ENCODE measurements at regions not wholly inside any gene's neighbourhood (a gene's known extent, or its start where the extent isn't known, plus 50 kb on each side); places are given as distances from the start of the nearest gene placed in this dataset.

- Mint-ChIP-seq H3K9me3 (0 out of 2 replicates have a peak, but pooled peaks cover 3% of the 10 kb centered on the region), H3K4me3 (no peak overlapping the region), H3K27ac (no peak overlapping the region), H3K36me3 (no peaks in the 10 kb centered on the region), H3K4me1 (peaks cover 7% of the 10 kb centered on the region), H3K27me3 (ENCODE audit: low read depth) (no peaks in the 10 kb centered on the region)
- DNase-seq (ENCODE audit: low spot score) (no peak), ATAC-seq (no peak)
- TF ChIP-seq PRRX2 (CRISPR knock-in tag; IDR thresholded peaks at IDR 0.05) = no peak
- no peak for TF ChIP-seq SP1 (CRISPR knock-in tag; conservative IDR thresholded peaks at IDR 0.05)
- no peak for TF ChIP-seq MXD4 (CRISPR knock-in tag; IDR thresholded peaks at IDR 0.05; ENCODE audit: borderline replicate concordance)
- no peak for TF ChIP-seq AFF4 (CRISPR knock-in tag; IDR thresholded peaks at IDR 0.05; ENCODE audit: borderline replicate concordance)
- no peak for TF ChIP-seq SMAD4 (CRISPR knock-in tag; IDR thresholded peaks at IDR 0.05)
- TF ChIP-seq ZNF671 (CRISPR knock-in tag; IDR thresholded peaks at IDR 0.05) = no peak
- TF ChIP-seq STAT6 (CRISPR knock-in tag; conservative IDR thresholded peaks at IDR 0.05; ENCODE audit: low read depth) = no peak
- TF ChIP-seq ZSCAN18 (CRISPR knock-in tag; IDR thresholded peaks at IDR 0.05) = no peak
- no peak for TF ChIP-seq FOXP4 (CRISPR knock-in tag; IDR thresholded peaks at IDR 0.05)
- TF ChIP-seq GRHL2 (CRISPR knock-in tag; IDR thresholded peaks at IDR 0.05; ENCODE audit: insufficient replicate concordance, severe bottlenecking) = no peak
- TF ChIP-seq JUN (CRISPR knock-in tag; IDR thresholded peaks at IDR 0.05) = no peak
- TF ChIP-seq ZNF121 (CRISPR knock-in tag; IDR thresholded peaks at IDR 0.05) = no peak
- TF ChIP-seq ATF1 (CRISPR knock-in tag; IDR thresholded peaks at IDR 0.05) = no peak
- TF ChIP-seq TEAD4 (CRISPR knock-in tag; IDR thresholded peaks at IDR 0.05) = no peak
- TF ChIP-seq NFE2L1 (CRISPR knock-in tag; IDR thresholded peaks at IDR 0.05) = no peak
- TF ChIP-seq OVOL2 (CRISPR knock-in tag; IDR thresholded peaks at IDR 0.05; ENCODE audit: borderline replicate concordance) = no peak
- TF ChIP-seq ZNF423 (CRISPR knock-in tag; IDR thresholded peaks at IDR 0.05) = no peak
- TF ChIP-seq KAT7 (CRISPR knock-in tag; IDR thresholded peaks at IDR 0.05; ENCODE audit: borderline replicate concordance) = no peak
- ChIA-PET POLR2A (no interaction called here), CTCF (no interaction called here)
These were observed 1056.8 kb downstream of the MAT2B start for GRCh38 chr5:164561933-164562872.
